DMS 273 treated with DMSO at 0.1 percent for 48 hours (cell line): ENCODE measurements at regions not wholly inside any gene's neighbourhood (a gene's known extent, or its start where the extent isn't known, plus 50 kb on each side); places are given as distances from the start of the nearest gene placed in this dataset.
"Not testable (repeated sequence)": the region's sequence is repeated elsewhere in the genome, so short reads cannot be mapped to it uniquely, and the experiment has no call there.

ENCODE experiments used
- DNase-seq: peaks from one replicate; lab custom pipeline; 2025; lab: John Stamatoyannopoulos, UW

DNA sequence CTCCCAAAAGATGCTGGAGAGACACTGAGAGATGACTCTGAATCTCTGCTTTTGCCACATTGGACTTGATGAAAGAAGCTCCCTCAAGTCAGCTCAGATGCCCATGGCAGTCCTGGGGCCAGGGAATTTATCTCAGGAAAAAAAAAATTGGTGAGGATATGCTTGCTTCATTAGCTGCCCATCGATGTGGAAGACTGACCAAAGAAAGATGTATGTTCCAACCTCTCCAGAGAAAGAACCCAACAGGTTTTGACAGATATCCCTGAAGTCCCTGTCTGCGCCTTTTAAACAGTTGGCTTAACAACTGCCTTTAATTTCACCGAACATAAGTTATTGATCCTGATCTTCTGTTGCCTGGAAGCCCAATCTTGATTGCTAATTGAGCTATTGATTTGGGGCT, 137.4 kb downstream of the TMEM114 start:
- no peak for DNase-seq

DNA sequence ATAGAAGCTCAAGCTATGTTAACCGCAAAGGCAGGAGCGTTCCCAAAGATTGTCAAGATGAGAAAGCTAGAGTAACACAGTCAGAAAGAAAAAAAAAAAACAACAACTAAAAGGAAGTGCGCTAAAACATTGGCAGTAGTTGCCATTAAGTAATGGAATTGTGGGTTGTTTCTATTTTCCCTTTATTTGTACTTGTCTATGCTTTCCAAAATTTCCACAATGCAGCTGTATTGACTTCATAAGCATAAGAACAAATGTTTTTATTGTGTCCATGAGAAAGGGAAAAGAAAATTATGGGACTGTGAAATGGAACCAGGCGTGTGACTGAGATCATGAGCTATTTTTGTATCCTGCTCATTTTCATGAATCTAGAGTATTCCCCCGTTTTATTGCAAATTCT, 153.4 kb downstream of the TMEM114 start:
- DNase-seq: no peak

DNA sequence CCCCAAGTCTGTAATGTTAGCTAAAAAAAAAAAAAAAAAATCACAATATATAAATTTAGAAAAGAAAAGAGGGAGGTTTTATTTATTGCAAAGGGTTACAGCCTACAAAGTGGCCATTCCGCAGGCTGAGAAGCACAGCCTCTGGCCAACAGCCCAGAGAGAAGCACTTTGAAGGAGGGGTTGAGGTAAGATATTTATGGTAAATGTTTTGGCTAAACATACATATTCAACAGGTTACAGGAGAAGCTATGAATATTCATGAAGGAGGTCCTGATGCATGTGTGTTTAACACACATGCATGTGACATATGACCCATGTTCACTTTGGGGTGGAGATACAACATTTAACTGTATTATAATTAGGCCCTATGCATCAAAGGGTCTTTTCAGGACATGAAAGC, 158.5 kb downstream of the TMEM114 start:
- no peak for DNase-seq

DNA sequence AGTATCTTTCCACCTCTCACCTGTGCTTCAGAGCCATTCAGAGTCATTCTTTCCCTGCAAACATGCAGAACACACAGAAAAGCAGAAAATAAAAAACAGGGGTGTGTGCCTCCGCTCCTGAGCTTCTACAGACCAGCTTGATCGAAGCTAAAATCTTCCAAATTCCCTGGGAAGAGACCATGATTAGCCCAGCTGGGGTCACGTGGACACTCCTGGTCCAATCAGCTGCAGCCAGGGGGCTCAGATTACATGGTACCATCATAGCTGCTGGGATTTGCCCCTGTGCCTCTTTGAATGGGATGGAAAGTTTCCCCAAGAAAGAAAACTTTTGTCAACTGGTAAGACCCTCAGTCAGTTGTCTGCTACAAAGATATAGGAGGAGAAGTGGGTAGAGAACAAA, 159.9 kb downstream of the TMEM114 start:
- no peak for DNase-seq

DNA sequence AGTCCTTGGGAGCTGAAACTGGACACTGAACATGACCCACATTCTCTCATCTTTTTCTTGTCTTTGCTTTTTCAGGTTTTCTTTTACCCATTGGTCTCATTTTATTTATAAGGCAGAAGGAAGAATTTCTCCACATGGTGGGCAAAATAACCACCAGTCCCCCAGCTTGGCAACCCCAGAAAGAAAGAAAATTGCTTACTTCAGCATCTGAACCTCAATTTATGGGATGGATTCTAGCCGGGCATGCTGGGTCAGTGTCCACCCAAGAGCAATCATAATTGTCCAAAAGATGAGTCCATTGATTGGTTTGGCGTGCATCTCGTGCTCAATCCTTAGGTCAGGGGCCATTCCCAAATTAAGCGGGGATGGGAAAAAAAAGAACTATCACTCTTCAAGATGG, 163.7 kb downstream of the TMEM114 start:
- no peak for DNase-seq

DNA sequence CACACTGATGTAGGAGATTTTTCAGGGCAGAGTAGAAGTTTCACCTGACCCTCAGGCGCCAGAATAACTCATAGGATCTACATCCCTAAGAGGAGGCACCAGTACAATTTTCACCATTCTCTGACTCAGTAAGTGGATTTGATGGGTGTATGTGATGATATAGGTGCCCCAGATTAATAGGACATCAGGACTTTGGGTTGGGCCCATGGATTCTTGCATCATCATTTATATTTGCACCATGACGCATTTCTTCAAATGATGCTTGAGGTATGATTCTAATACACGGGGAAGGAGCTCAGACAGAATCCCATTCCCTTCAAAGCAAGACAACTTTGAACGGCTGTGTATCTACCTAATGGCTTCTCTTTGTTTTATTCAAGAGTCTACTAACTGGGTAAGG, 173.2 kb downstream of the TMEM114 start:
- DNase-seq: no peak

DNA sequence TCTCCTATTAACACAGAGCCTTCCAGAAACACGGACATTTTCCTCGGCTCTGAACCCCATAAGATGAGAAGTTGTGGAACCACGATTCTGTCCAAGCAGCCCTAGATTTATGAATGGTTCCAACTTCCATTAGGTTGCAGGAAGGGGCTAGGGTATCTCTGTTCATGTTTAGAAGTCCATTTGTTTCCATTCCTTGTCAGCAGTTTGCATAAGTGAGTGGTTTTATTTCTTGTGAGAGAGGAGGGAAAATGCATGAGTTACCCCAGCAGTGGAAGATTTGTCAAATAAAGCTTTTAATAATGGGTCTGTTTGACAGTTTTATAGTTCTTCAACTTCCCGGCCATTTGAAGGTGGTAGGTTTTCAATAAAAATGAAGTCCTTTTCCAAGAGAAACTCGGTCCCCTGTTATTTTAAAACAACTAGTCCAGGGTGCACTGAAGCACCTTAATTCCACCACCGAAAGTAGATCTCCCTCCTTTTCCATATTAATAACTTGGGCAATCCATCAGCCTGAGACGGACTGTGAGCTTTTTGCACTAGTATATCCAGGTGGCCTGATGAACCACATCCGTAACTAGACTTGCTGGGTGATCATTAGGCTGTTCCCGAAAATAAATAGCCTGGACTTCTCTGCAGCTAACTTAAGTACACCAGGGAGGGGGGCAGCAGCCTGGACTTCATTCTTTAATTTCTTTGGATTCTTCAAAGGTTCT, 181.3 kb downstream of the TMEM114 start:
- no peak for DNase-seq

DNA sequence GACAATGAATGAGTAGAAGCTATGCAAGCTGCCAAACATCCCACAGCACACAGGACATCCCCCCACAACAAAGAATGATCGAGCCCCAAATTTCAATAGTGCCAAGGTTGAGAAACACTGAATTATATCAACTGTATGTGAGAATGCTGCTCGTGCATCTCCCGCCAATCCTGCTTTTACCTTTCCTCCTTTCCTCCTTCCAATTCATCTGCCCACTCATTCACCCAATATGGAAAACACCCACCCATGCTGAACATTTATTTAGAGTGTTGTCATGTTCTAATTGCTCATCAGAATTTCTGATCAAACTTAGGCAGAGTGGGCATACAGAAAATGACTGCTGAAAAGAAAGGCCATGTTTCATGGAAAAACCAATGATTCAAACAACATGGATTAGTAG, 183.0 kb downstream of the TMEM114 start:
- no peak for DNase-seq

DNA sequence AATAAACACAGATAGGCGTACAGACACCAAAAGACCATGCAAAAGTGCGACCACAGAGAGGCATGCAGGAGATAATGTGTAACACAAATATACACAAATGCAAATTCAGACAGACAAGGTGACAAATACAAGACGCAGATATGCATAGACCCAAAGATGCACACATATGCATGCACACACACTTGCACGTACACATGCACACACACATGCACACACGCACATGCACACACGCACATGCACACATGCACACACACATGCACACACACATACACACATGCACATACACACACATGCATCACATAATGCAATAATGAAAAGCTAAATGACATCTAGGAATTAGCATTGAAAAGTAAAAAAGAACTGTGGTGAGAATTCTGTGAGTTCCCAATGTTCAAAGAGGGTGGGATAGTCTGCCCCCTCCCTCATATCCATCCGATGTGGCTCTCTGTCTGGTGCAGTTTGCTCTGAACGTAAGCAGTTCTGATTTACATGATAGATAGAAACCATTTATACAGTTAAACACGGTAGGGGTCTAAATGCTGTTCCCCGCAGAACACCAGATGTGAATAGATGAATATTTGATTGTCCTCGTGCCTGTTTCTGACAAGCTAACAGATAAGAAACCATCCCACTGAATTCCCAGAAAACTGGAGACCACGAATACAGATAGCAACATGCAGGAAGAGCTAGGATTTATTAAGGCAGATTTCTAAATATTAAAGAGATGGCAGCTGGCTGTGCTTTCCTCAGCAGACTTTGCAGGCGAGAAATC, 186.1 kb downstream of the TMEM114 start:
- no peak for DNase-seq

DNA sequence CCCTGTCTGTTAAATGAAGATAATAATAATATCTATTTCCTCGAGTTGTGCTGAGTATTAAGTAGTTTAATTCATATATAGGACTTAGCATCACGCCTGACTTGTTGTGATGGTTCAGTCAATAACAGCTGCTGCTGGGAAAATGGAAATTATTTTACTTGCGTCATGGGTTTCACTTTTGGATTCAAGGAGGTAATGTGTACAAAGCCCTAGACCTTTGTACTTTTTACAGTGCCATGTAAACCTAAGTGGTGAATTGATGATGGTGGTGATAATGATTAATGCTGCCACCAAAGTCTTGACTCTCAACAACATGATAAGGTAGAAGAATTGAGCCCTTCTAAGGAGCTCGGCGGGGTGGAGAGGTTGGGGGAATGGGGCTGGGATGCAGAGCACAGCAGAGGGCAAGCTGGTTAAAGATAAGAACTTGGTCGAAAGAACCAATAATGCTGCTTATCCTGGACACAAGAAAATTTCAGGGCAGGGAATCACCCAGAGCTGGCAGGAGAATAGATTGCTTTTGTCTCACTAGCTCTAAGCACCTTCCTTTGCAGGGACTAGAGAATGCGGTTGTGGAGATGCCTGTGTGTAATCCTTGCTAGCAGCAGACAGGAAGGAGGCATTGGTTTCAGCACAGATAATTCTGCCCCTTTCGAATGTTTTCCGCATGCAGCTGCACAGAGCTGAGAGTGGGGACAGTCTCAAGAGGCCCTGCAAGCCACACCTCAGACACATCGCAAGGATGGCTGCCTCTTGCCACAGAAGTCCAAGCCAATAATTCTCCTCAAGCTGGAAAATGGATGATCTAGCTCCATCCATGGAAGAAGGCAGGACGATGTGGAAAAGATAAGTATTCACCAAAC, 187.1 kb downstream of the TMEM114 start:
- no peak for DNase-seq

DNA sequence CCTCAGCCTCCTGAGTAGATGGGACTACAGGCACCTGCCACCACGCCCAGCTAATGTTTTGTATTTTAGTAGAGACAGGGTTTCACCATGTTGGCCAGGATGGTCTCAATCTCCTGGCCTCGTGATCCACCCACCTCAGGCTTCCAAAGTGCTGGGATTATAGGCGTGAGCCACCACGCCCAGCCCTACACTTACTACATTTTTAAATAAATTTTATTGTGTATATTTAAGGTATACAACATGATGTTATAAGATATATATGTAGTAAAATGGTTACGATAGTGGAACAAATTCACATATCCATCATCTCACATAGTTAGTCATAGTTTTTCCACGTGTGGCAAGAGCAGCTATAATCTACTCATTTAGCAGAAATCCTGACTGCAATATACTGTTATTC, 189.6 kb downstream of the TMEM114 start:
- DNase-seq: not testable (repeated sequence)

DNA sequence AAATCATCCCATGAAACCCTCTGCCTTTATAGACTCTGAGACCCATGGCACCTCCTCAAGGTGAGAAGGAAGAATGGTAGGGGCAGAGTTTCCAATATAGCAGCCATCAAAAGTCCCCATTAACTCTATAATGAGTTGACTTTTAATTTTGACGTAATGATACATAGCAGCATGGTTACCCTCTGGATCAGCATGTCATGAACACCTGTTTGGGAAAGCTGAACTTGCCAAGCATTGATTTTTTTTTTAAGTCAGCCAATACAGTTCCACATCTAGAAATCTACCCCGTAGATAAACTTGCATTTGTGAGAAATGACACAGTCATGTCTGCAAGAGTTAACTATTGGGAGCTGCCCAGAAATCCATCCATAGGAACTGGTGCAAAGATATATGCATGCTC, 191.8 kb downstream of the TMEM114 start:
- DNase-seq: no peak

DNA sequence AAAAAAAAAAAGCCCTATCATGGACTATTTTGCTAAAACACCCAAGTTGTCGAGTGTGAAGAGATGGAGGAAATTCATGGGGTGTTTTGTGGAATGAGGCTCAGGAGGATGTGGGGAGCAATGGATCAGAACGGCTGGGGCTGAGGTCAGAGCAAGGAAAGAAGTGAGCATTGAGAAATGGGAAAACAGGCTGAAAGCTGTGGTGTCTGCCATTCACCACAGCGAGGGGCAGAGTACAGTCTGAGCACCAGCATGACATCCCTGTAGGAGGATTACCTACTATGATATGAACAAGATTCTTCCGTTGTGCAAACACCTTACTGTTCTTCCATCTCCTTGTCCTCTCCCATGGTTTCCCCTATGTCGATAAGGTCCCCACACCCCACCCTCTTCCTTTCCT, 193.1 kb downstream of the TMEM114 start:
- no peak for DNase-seq

DNA sequence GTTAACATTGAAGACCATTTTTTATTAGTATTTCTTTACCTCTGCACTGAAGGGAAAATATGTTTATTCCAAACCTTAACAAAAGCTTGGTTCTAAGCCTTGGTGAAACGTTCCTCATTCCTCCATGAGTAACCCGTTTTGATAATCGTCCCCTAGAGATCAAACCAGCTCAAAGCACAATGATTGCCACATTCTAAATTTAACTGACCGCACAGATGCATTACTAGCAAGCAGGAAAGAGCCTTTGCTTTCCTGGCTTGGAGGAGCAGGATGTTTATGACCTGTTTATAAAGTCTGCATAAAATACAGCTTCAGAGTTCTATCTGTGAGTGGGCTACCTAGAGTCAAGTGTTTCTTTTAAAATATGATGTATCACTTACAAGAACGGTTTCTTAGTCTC, 193.8 kb downstream of the TMEM114 start:
- DNase-seq: no peak

DNA sequence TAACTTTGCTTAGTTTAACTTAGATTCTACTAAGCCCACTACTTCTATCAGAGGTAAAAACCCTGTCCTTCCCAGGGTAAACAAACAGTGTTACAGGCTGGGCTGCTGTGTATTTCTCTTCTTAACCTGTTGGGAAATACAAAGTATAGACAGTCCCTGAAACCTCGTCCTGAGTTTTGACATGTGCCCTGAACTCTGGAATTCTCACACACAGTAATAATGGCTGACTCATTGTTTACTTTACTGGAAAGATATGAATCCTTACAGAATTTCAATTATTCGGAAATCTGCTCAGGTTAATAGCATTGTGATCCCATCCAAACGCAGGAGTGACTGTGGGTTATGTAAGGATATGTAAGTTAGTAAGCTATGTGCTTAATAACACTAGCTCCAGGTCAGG, 199.1 kb downstream of the TMEM114 start:
- DNase-seq: no peak

DNA sequence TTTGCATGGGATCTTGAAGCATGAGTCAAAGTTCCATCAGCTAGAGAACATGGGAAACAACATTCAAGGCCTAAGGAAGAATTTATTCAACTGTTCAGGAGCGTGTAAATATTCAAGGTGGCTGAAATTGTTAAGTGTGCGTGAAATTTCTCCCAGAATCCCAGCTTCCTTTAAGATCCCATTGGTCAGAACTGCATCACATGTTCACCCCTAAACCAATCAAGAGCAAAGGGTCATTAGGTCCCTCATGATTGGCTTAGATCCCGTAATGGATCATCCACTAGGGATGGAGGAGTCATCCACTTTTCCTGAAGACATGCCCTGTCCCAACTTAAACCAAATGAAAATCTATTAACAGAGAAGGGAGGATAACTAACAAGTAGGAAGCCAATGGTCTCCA, 201.6 kb downstream of the TMEM114 start:
- DNase-seq: no peak

DNA sequence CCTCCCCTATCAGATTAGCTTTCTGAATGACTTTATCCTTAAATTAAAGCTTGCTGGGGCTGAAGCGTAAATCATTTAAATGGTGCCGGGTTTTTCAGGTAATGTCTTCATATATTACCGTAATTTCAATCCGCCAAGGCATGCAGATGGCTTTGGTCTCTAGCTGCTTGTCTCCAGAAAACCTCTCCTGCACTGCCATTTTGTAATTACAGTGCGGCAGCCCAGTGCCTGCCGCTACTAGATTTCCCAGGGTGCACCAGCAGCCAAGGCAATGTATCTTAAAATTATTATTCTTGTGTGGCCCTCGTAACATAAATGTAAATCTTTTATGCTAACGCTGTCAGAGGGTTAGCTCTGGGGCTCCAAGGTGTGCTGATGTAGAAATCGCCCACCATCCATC, 208.5 kb downstream of the TMEM114 start:
- no peak for DNase-seq

DNA sequence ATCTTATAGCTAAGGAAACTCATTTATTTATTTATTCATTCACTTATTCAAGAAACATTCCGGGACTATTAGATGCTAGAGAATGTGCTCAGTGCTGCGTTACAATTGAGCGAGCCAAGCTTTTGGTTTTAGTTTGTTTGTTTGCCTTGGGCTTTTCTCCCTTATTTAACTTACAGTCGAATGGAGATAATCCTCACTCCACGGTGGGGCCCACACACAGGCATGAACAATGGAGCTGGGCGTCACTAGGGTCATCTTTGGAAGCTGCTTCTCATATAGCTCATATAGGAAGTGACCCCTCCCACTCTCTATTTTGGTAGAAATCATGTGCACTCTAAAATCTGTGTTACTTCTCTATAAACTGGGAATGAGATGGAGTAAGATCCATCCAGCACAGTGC, 210.0 kb downstream of the TMEM114 start:
- DNase-seq: no peak

DNA sequence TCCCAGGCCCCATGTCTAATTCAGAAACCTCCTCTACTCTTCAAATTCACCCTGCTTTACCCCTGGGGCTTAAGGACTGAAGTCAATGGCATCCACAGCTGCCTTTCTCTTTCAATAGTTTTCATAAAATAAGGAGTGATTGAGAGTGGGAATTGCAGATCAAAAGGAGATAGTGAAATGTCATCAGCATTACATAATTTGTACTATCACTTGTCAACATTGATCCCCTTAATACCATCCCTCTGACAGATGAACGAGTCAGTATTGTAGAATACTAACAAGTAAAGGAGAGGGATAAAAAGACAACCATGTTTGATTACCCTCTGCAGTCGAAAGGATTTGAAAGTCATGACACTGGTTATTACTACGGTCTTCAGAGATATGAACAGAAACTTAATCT, 212.4 kb downstream of the TMEM114 start:
- no peak for DNase-seq

DNA sequence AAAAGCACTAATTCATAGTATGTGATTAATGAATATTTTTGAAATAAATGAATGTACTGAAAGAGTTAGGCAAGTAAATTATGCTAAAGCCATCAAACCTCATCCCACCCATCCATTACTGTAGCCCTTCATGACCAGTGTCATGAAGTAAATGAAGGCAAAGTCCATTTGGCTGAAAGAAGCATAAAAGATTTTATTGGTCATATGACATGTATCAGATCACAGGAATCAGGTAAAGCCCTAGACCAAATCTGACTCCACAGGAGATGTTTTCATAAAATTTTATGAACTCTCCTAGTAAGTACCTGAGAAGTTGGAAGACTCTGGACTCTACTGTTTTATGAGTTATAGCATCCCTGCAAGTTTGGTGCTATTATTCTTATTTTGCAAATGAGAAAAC, 213.5 kb downstream of the TMEM114 start:
- DNase-seq: no peak

DNA sequence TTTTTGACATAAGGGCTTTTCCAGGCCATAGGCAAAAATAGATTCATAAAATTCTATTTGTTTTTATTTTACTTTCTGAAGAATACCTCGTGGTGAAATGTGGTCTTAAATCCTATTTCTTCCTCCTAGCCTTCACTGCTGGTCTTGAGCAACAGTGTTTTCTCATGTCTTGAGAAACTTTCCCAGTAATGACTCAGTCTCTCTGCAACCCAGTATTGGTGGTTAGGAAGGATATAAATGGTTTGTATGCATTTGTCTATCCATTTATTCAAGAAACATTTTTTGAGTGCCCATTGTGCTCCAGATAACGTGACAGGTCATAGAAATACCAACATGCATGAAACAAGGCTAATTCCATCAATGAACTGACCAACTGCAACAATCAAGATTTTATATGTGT, 213.9 kb downstream of the TMEM114 start:
- no peak for DNase-seq

DNA sequence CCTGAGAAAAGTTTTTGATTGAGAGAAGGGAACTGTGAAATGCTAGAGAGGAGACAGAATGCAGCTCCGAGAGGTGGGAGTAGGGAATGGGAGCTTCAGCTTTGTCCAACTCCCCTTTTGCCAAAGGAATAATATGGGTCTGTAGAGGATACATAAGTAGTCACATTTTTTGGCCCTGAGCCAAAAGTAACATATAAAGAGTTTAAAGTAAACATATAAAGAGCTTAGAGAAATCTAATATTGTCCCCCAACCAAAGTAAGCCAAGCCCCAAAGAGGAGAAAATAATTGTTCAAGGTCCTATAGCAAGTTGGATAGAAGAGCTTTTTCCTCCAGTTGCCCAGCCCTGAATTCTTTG, 215.1 kb downstream of the TMEM114 start:
- no peak for DNase-seq
